Neural progenitor cell (in vitro differentiated cells): ENCODE measurements at regions not wholly inside any gene's neighbourhood (a gene's known extent, or its start where the extent isn't known, plus 50 kb on each side); places are given as distances from the start of the nearest gene placed in this dataset.

Experiments
- CTCF ChIP-seq: fragments of 200-600 bp; sonication (generic); IDR thresholded peaks from 2 replicates; pipeline ENCODE4 v1.5.1; 2017; ENCODE audit warnings: antibody characterized with exemption, mild to moderate bottlenecking
- EZH2 ChIP-seq: fragments of 200-600 bp; sonication (generic); IDR thresholded peaks from 2 replicates; pipeline ENCODE4 v1.6.1; 2017; ENCODE audit warnings: antibody characterized with exemption, mild to moderate bottlenecking, moderate library complexity

GRCh38 chr12:30805959-30806358 lies 51.2 kb upstream of the CAPRIN2 start:
- no peak for TF ChIP-seq CTCF
- no peak for TF ChIP-seq EZH2
